PC-9 (cell line): ENCODE measurements at regions not wholly inside any gene's neighbourhood (a gene's known extent, or its start where the extent isn't known, plus 50 kb on each side); places are given as distances from the start of the nearest gene placed in this dataset.

Experiments
- BruUV-seq: library from RNA; stranded (reverse); fragments of 400-500 nt; replicated peaks from 2 replicates; lab custom pipeline; 2021; lab: Mats Ljungman, UMichigan
- CTCF ChIA-PET: fragments of 300-600 bp; sonication (Branson Sonifier 250); formaldehyde crosslinking; loops from one replicate; lab custom pipeline; 2022; ENCODE audit warnings: antibody characterized with exemption; lab: Charles Lee
- POLR2A ChIA-PET: fragments of 300-600 bp; sonication (Branson Sonifier 250); formaldehyde crosslinking; loops from one replicate; lab custom pipeline; 2022; ENCODE audit warnings: antibody characterized with exemption; ENCODE audit not compliant: unreplicated experiment; lab: Charles Lee
- DNase-seq, 2 experiments: peaks; one replicate each; pipeline versions ENCODE4 v3.0.0 to v3.0.0-alpha.2; 2015 to 2022; ENCODE audit warnings: mixed read lengths in 1 of 2
- H2AFZ ChIP-seq: fragments of 200-600 bp; sonication (generic); 2 replicates; pipeline ENCODE4 v1.8.1; 2017; ENCODE audit warnings: antibody characterized with exemption
- H3F3A ChIP-seq: fragments of 200-600 bp; sonication (generic); 2 replicates; pipeline ENCODE4 v1.8.1; 2017; ENCODE audit warnings: antibody characterized with exemption, mild to moderate bottlenecking, low read depth; ENCODE audit not compliant: insufficient read depth
- H3K27ac ChIP-seq: fragments of 200-600 bp; sonication (generic); 2 replicates; pipeline ENCODE4 v1.6.1; 2016; ENCODE audit warnings: mixed run types
- H3K27me3 ChIP-seq: fragments of 200-600 bp; sonication (generic); 2 replicates; pipeline ENCODE4 v1.6.1; 2016; ENCODE audit warnings: low read depth, mixed run types; ENCODE audit not compliant: insufficient read depth
- H3K36me3 ChIP-seq: fragments of 200-600 bp; sonication (generic); 2 replicates; pipeline ENCODE4 v1.6.1; 2016; ENCODE audit warnings: low read depth, mixed run types
- H3K4me1 ChIP-seq: fragments of 200-600 bp; sonication (generic); replicated peaks from 2 replicates; pipeline ENCODE4 v1.6.1; 2016; ENCODE audit warnings: mixed run types; ENCODE audit not compliant: insufficient read depth
- H3K4me2 ChIP-seq: fragments of 200-600 bp; sonication (generic); 2 replicates; pipeline ENCODE4 v1.6.1; 2017; ENCODE audit warnings: mixed run types
- H3K4me3 ChIP-seq: fragments of 200-600 bp; sonication (generic); 2 replicates; pipeline ENCODE4 v1.6.1; 2016; ENCODE audit warnings: mixed run types
- H3K79me2 ChIP-seq: fragments of 200-600 bp; sonication (generic); 2 replicates; pipeline ENCODE4 v1.6.1; 2017; ENCODE audit warnings: low read depth, mixed run types
- H3K9me2 ChIP-seq: fragments of 200-600 bp; sonication (generic); 2 replicates; pipeline ENCODE4 v1.8.1; 2017; ENCODE audit warnings: mild to moderate bottlenecking; ENCODE audit not compliant: insufficient read depth
- H3K9me3 ChIP-seq: fragments of 200-600 bp; sonication (generic); 2 replicates; pipeline ENCODE4 v1.8.1; 2016; ENCODE audit warnings: low read depth; ENCODE audit not compliant: insufficient read depth
- H4K20me1 ChIP-seq: fragments of 200-600 bp; sonication (generic); 2 replicates; pipeline ENCODE4 v1.8.1; 2017; ENCODE audit not compliant: insufficient read depth
- CTCF ChIP-seq: fragments of 200-600 bp; sonication (generic); conservative IDR thresholded peaks from 2 replicates; pipeline ENCODE4 v1.6.1; 2017; ENCODE audit warnings: mixed run types, antibody characterized with exemption, mild to moderate bottlenecking, moderate library complexity
- EZH2 ChIP-seq: fragments of 200-600 bp; sonication (generic); IDR thresholded peaks from 2 replicates; pipeline ENCODE4 v1.8.0; 2017; ENCODE audit warnings: antibody characterized with exemption, low read depth
- intact Hi-C: fragments of 100-400 bp; cut with micrococcal nuclease; formaldehyde crosslinking; loops from one replicate; pipeline ENCODE4 v1.10.0; 2022; ENCODE audit not compliant: unreplicated experiment

- no peaks in the 10 kb centered on the region for H3K9me2 ChIP-seq
- H3K4me3 ChIP-seq: no peak overlapping the region
- no peaks in the 10 kb centered on the region for H3K79me2 ChIP-seq
- no peak overlapping the region for H2AFZ ChIP-seq
- TF ChIP-seq EZH2: no peak
- no peak for TF ChIP-seq CTCF
- POLR2A ChIA-PET: no interaction called here
- H3K4me1 ChIP-seq: no peaks in the 10 kb centered on the region
- CTCF ChIA-PET: no interaction called here
- no peaks in the 10 kb centered on the region for H3K9me3 ChIP-seq
- no peak for DNase-seq
- no peaks in the 10 kb centered on the region for H3F3A ChIP-seq
- intact Hi-C loops: no loop called here
- no TSS peak for BruUV-seq
- H3K36me3 ChIP-seq: no peaks in the 10 kb centered on the region
- H4K20me1 ChIP-seq: no peaks in the 10 kb centered on the region
- no peak overlapping the region for H3K27ac ChIP-seq
- no peak overlapping the region for H3K4me2 ChIP-seq
- no peaks in the 10 kb centered on the region for H3K27me3 ChIP-seq
Observed at GRCh38 chr18:77940566-77940965, 690.9 kb downstream of the GALR1 start.

- Histone ChIP-seq H3K4me1 (no peaks in the 10 kb centered on the region), H3K4me2 (no peak overlapping the region), H3K79me2 (no peaks in the 10 kb centered on the region), H3F3A (no peaks in the 10 kb centered on the region), H2AFZ (no peak overlapping the region), H3K36me3 (no peaks in the 10 kb centered on the region), H3K27ac (no peak overlapping the region), H3K4me3 (no peak overlapping the region), H3K27me3 (peaks cover 24% of the 10 kb centered on the region; the same call in 1 of the 2 replicates), H3K9me2 (no peaks in the 10 kb centered on the region), H4K20me1 (no peaks in the 10 kb centered on the region), H3K9me3 (no peaks in the 10 kb centered on the region)
- no peak for TF ChIP-seq EZH2
- TF ChIP-seq CTCF: no peak
- CTCF ChIA-PET: no interaction called here
- no peak for DNase-seq
- BruUV-seq: no TSS peak
- intact Hi-C loops: no loop called here
- POLR2A ChIA-PET: no interaction called here
Observed at GRCh38 chr18:77944533-77944932, 694.9 kb downstream of the GALR1 start.

- no peaks in the 10 kb centered on the region for H4K20me1 ChIP-seq
- intact Hi-C loops: no loop called here
- no peaks in the 10 kb centered on the region for H3K9me2 ChIP-seq
- DNase-seq: no peak
- H3K4me2 ChIP-seq: no peak overlapping the region
- no peaks in the 10 kb centered on the region for H3K9me3 ChIP-seq
- H2AFZ ChIP-seq: no peak overlapping the region
- H3K27me3 ChIP-seq: peaks cover 50% of the 10 kb centered on the region
- no peak overlapping the region for H3K4me3 ChIP-seq
- ChIA-PET POLR2A (no interaction called here), CTCF (no interaction called here)
- H3K4me1 ChIP-seq: no peaks in the 10 kb centered on the region
- H3K79me2 ChIP-seq: no peaks in the 10 kb centered on the region
- no peaks in the 10 kb centered on the region for H3K36me3 ChIP-seq
- no TSS peak for BruUV-seq
- TF ChIP-seq CTCF: no peak
- no peak for TF ChIP-seq EZH2
- H3F3A ChIP-seq: no peaks in the 10 kb centered on the region
- H3K27ac ChIP-seq: no peak overlapping the region
Observed at GRCh38 chr18:77948567-77948966, 698.9 kb downstream of the GALR1 start.
